B cell (primary cell): ENCODE measurements at regions not wholly inside any gene's neighbourhood (a gene's known extent, or its start where the extent isn't known, plus 50 kb on each side); places are given as distances from the start of the nearest gene placed in this dataset.

Source experiments
- EZH2 ChIP-seq: IDR thresholded peaks from 2 replicates; pipeline ENCODE4 v1.6.1; 2012; ENCODE audit warnings: borderline replicate concordance, low read depth, mild to moderate bottlenecking, moderate library complexity, low read length; ENCODE audit not compliant: insufficient read depth, poor library complexity, severe bottlenecking
- TF ChIP-seq, protein P1 (sequence below): fragments of 200-600 bp; IDR thresholded peaks from one replicate; pipeline ENCODE4 v1.8.0; 2022; ENCODE audit warnings: antibody characterized with exemption, mild to moderate bottlenecking

DNA sequence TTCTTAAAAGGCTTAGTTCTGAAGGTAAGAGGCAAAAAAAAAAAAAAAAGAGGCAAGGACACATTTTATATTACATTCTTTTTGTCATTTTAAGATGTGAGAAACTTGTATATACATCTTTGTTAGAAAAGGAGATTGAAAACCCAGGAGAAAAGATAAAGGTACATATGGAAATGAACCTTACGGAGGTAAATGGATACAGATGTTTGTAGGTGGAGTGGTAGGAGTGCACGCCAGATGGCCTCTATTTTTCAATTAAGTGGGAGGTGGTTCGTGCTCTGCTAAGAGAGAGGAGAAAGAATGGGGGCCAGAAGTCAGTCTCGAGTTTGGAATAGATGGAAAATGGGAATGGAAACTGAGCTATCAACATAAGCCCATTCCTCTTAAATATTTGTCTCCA, 622.5 kb upstream of the GHITM start:
- TF ChIP-seq, protein P1, sequence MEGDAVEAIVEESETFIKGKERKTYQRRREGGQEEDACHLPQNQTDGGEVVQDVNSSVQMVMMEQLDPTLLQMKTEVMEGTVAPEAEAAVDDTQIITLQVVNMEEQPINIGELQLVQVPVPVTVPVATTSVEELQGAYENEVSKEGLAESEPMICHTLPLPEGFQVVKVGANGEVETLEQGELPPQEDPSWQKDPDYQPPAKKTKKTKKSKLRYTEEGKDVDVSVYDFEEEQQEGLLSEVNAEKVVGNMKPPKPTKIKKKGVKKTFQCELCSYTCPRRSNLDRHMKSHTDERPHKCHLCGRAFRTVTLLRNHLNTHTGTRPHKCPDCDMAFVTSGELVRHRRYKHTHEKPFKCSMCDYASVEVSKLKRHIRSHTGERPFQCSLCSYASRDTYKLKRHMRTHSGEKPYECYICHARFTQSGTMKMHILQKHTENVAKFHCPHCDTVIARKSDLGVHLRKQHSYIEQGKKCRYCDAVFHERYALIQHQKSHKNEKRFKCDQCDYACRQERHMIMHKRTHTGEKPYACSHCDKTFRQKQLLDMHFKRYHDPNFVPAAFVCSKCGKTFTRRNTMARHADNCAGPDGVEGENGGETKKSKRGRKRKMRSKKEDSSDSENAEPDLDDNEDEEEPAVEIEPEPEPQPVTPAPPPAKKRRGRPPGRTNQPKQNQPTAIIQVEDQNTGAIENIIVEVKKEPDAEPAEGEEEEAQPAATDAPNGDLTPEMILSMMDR = no peak
- TF ChIP-seq EZH2 = no peak
